ENCODE measurements at regions not wholly inside any gene's neighbourhood (a gene's known extent, or its start where the extent isn't known, plus 50 kb on each side); places are given as distances from the start of the nearest gene placed in this dataset.

DNA sequence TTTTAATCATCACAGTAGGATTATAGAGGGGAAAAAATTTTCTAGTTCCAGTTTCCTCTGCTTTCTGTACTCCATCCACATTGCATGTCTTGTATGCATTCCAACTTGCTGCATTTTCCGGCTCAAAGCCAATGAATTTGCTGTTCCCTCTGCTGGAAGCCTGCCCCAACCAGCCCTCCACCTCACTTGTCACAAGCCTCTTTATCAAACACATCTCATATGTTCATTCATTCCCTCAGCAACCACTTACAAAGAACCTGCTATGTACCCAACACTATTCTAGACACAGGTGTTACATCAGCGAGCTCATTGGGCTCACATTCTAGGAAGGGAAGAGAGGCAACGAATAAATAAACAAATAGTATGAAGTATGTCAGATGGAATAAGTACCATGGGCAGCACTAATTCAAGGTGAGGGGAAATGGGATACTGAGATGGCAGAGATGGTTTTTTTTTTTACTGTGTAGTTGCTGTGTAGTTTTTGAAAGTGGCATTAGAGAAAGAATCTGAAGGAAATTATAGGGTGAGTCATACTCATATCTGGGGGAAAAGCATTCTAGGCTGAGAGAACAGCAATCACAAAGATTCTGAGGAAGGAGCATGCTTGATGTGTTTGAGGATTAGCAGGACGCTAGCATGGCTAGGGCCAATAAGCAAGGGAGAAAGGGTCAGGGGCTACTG lies 332.5 kb downstream of the PDGFC start:
- ATAC-seq (replicated peaks in 6 of 8) = peak in 5 of 8 experiments; percentile 51 to 93 (median 81)
- Histone ChIP-seq H3K27ac (no peak overlapping the region), H3K4me3 (no peak overlapping the region), H3K4me1 (replicated peaks in 1 of 2) (peaks cover 0 to 3% of the 10 kb centered on the region in 2 donors)
- WGBS, 10 experiments = 58 to 97% (median 86%) methylated on average over 3 to 4 of the region's 4 CpGs; no CpG with 5 or more reads in 3 of the 10 experiments
- in situ Hi-C loops (cut with MboI; ENCODE audit: low pct_unique_long_range_greater_than_20kb in 2 of 9, low sequenced_read_pairs in 9 of 9, unreplicated experiment in 9 of 9) = no loop called here

DNA sequence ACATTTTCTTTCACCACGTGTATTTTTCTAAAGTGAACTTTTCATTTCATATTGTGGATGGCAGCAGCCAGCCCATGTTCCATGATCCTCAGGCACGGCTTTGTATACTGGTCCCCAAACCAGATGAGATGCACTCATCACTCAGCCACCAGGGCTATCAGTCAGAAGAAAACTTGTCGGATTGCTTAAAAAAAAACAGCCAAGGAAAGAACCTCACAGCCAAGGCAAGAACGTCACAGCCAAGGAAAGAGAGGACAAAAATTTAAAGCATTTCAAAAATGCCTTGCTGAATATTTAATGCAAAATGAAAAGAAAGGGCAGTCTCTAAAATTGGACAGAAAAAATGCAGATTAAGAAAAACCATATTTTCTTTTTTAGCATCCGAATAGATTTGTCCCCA lies 333.3 kb downstream of the PDGFC start:
- ATAC-seq (replicated peaks in 6 of 8) = peak in 3 of 8 experiments; percentile 78 to 85 (median 82)
- H3K27ac ChIP-seq = no peak overlapping the region
- 0 to 100% (median 72%) methylated on average over 1 to 5 of the region's 5 CpGs for WGBS, 10 experiments
- in situ Hi-C loops (cut with MboI; ENCODE audit: low pct_unique_long_range_greater_than_20kb in 2 of 9, low sequenced_read_pairs in 9 of 9, unreplicated experiment in 9 of 9) = no loop called here
- H3K4me1 ChIP-seq (replicated peaks in 1 of 2) = peaks cover 0 to 8% of the 10 kb centered on the region in 2 donors
- H3K4me3 ChIP-seq = no peak overlapping the region

DNA sequence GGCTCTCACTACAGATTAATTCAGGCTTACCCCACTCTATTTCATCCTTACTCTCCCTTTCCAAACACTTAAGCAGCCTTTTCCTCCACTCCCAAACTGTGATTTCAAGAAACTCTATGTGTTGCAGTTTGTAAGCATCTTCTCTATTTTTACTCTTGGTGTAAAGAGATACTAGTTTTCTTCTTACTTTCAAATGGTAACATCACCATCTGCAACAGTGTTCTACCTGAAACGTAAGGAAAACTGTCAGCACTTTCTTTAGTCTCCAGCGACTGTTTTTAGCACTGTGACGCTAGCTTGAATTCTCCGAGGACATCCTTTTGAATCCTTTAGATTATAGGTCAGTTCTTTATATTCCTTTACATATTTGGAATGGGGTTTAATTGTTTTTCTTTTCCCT lies 335.2 kb downstream of the PDGFC start:
- in situ Hi-C loops (cut with MboI; ENCODE audit: low pct_unique_long_range_greater_than_20kb in 2 of 9, low sequenced_read_pairs in 9 of 9, unreplicated experiment in 9 of 9) = no loop called here
- H3K4me1 ChIP-seq (replicated peaks in 1 of 2) = peaks cover 0 to 8% of the 10 kb centered on the region in 2 donors
- 80 to 100% (median 96%) methylated on average over 1 to 4 of the region's 4 CpGs; no CpG with 5 or more reads in 1 of the 10 experiments for WGBS, 10 experiments

DNA sequence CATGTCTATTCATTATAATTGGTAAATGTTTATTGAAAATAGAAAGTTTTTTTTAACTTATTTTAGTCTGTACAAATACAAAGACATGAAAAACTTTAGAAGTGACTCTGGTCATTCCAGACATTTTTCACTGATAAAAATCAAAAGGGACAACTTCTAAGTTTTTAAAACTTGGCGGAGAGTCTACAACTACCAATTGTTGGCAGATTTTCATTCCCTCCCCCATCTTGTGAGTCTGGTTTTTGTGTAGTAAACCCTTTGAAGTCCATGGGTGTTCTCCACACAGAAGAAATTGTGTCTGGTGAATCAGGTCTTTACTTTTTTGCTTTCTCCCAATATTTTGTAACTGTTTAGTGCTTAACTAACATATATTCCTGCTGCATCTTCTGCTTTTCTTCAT lies 336.5 kb downstream of the PDGFC start:
- in situ Hi-C loops (cut with MboI; ENCODE audit: low pct_unique_long_range_greater_than_20kb in 2 of 9, low sequenced_read_pairs in 9 of 9, unreplicated experiment in 9 of 9) = no loop called here
- WGBS, 10 experiments = 80 to 100% (median 96%) methylated on average over 1 of the region's 1 CpG; no CpG with 5 or more reads in 2 of the 10 experiments
- ATAC-seq (replicated peaks in 6 of 8) = no peak

More for the DNA sequence above, 335.2 kb downstream of the PDGFC start:
- no peak for ATAC-seq (replicated peaks in 6 of 8)
- H3K27ac ChIP-seq = no peak overlapping the region
- no peak overlapping the region for H3K4me3 ChIP-seq

DNA sequence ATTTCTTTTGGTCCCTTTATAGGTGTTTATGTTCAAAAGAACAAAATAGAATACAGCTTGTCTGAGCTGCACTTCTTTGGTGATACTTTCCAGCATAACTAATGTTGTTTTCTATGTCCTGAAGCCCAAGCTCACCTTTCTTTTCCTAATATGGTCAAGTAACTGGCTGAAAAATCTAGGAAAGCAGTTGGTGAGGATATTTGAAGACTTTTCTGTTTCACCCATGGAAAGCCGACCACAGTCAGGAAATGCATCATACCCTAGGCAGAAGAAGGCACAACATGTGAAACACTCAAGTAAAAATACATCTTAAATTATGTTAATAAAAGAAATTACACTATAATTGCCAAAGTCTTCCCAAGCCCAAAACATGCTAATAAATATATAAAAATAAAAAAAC lies 337.0 kb downstream of the PDGFC start:
- H3K4me1 ChIP-seq (replicated peaks in 1 of 2) = peaks cover 0 to 8% of the 10 kb centered on the region in 2 donors
- in situ Hi-C loops (cut with MboI; ENCODE audit: low pct_unique_long_range_greater_than_20kb in 2 of 9, low sequenced_read_pairs in 9 of 9, unreplicated experiment in 9 of 9) = no loop called here
- 40 to 100% (median 90%) methylated on average over 1 of the region's 1 CpG; no CpG with 5 or more reads in 1 of the 10 experiments for WGBS, 10 experiments
- no peak overlapping the region for H3K27ac ChIP-seq
- H3K4me3 ChIP-seq = no peak overlapping the region
- no peak for ATAC-seq (replicated peaks in 6 of 8)

More for the DNA sequence above, 336.5 kb downstream of the PDGFC start:
- no peak overlapping the region for H3K4me3 ChIP-seq
- no peak overlapping the region for H3K27ac ChIP-seq
- H3K4me1 ChIP-seq (replicated peaks in 1 of 2) = peaks cover 0 to 8% of the 10 kb centered on the region in 2 donors

DNA sequence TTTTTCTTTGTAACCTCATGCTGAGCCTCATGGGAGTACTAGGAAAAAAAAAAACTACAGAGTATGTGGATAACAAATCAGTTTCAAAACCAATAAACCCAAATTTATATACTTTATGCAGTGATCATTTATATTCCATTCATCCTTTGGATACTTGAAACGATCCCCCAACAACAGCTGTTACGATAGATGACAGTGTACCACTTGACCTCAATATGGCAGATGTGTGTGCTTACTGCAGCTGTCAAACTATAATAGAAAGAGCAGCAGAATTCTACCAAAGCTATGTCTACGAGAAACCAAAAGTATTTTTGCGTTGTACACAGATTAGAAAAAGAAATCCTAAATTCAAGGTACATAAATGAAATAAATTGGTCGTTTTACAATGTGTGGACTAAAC lies 337.8 kb downstream of the PDGFC start:
- Histone ChIP-seq H3K4me3 (no peak overlapping the region), H3K4me1 (replicated peaks in 1 of 2) (peaks cover 0 to 8% of the 10 kb centered on the region in 2 donors), H3K27ac (no peak overlapping the region)
- no peak for ATAC-seq (replicated peaks in 6 of 8)
- 0 to 91% (median 74%) methylated on average over 1 to 5 of the region's 5 CpGs for WGBS, 10 experiments
- in situ Hi-C loops (cut with MboI; ENCODE audit: low pct_unique_long_range_greater_than_20kb in 2 of 9, low sequenced_read_pairs in 9 of 9, unreplicated experiment in 9 of 9) = no loop called here

DNA sequence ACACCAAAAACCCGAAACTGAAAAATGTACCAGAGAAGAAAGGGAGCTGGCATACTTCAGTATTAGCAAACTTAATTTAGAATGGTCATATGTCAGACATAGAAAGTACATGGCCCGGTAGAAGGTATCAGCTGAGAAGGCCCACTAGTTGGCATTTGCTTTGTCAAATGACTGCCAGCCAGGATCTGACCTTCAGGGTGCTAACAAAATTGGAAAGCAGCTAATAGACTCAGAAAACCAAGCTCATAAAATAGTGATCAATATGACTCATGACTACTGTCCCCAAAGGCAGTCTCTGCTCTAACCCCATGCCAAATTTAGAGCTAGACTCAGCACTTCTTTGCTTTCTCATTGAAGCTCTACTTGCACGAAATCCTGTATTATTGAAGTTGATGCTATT lies 342.7 kb downstream of the PDGFC start:
- Histone ChIP-seq H3K4me1 (replicated peaks in 1 of 2) (peaks cover 0 to 3% of the 10 kb centered on the region in 2 donors), H3K27ac (no peak overlapping the region), H3K4me3 (no peak overlapping the region)
- in situ Hi-C loops (cut with MboI; ENCODE audit: low pct_unique_long_range_greater_than_20kb in 2 of 9, low sequenced_read_pairs in 9 of 9, unreplicated experiment in 9 of 9) = no loop called here
- ATAC-seq (replicated peaks in 6 of 8) = no peak
- 55 to 100% (median 88%) methylated on average over 1 to 3 of the region's 3 CpGs for WGBS, 10 experiments

DNA sequence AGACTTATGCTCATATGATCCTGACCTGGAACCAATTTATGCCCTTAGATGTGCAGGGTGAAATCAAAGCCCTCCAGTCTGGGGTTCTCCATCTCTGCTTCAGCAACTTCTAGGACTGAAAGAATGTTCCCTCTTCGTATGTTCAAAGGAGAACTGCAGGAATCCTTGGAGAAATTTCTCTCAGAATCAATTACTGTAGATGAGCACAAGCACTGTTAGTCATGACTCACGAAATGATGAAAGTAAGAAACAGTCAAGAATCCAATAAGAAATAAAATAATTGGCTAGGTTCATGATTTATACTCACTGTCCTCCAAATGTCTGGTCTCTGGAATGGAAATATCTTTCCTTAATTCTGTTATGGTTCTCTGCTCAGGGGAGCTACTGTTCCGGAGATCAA lies 348.2 kb downstream of the PDGFC start:
- no peak for ATAC-seq (replicated peaks in 6 of 8)
- Histone ChIP-seq H3K27ac (no peak overlapping the region), H3K4me1 (replicated peaks in 1 of 2) (no peaks in the 10 kb centered on the region), H3K4me3 (no peak overlapping the region)
- in situ Hi-C loops (cut with MboI; ENCODE audit: low pct_unique_long_range_greater_than_20kb in 2 of 9, low sequenced_read_pairs in 9 of 9, unreplicated experiment in 9 of 9) = no loop called here
- 44 to 100% (median 91%) methylated on average over 1 to 3 of the region's 3 CpGs for WGBS, 10 experiments

DNA sequence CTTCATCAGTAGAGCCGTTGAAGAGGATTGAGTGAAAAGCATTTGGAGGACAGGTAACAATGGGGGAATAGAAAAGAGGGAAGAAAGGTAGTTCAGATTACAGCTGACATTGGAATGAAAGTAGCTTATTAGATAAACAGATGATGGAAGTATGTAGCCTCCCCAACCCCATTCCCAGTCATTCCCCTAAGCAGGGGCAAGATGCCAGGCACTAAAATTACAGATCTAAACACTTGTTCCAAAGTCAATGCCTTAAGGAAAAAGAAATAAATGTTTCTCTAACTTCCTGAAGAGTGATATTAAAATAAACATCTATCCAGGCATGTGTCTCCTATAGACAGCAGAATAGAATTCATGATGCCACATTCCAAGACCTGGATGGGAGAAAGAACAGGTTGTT lies 350.8 kb downstream of the PDGFC start:
- in situ Hi-C loops (cut with MboI; ENCODE audit: low pct_unique_long_range_greater_than_20kb in 2 of 9, low sequenced_read_pairs in 9 of 9, unreplicated experiment in 9 of 9) = no loop called here
- no peak overlapping the region for H3K27ac ChIP-seq
- H3K4me1 ChIP-seq (replicated peaks in 1 of 2) = no peaks in the 10 kb centered on the region
- no peak overlapping the region for H3K4me3 ChIP-seq
- WGBS, 10 experiments = 29 to 100% (median 79%) methylated on average over 1 of the region's 1 CpG
- no peak for ATAC-seq (replicated peaks in 6 of 8)

DNA sequence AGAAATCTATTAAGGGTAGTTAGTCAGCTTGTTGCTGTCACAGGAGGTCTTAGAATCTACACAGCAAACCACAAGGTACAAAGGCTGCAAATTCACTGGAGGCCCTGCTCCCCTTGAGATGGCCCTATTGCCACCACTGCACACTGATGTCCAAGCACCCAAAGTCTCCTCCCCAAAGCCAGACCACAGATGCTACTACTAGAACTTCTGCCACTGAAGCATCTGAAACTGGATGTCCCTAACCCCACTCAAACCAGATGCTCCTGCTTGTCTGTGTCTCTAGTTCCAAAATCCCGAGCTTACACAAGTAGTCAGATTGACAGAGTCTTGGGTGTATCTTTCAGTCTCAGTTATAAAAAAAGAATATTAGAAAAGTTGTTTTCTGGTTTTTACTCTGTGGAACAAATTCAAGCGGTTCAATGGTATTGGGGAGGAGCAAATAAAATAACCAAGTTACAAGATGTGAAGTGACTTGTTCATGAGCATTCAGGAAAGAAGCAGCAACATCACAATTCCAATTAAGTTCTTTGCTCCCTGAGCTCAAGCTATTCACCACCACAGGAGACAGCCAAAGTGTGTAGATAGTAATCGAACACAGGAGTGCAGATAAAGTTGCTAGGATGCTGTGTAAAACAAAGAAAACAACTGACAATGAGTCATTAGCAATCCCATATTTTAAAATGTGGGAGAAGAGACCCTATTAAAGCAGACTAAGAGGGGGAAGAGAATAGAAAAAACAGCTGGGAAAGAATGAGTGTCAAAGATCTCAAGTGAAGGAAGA lies 352.3 kb downstream of the PDGFC start:
- Histone ChIP-seq H3K4me3 (no peak overlapping the region), H3K4me1 (replicated peaks in 1 of 2) (peaks cover 0 to 3% of the 10 kb centered on the region in 2 donors), H3K27ac (no peak overlapping the region)
- 0 to 100% (median 53%) methylated on average over 1 to 3 of the region's 3 CpGs for WGBS, 10 experiments
- no peak for ATAC-seq (replicated peaks in 6 of 8)
- in situ Hi-C loops (cut with MboI; ENCODE audit: low pct_unique_long_range_greater_than_20kb in 2 of 9, low sequenced_read_pairs in 9 of 9, unreplicated experiment in 9 of 9) = no loop called here

DNA sequence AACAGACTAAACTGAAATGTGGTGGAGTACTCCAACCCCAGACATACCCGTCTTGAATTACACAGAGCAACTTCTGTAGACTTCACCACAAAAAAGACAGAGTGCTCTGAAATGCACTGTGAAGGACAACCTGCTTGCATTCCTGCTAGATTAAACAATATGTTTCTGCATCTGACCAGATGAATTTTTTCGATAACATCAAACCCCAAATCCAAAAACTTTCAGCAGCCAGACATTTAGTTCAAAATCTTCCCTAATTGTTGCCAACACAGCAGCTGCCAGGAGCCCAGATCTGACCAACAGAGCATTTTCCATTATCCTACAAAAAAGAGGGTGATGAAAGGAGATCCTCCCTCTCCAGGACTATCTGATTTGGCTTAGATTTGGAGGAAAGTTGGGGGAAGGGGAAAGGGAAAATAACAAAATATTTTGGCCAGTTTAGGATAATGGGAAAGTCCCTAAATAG lies 356.5 kb downstream of the PDGFC start:
- no peak overlapping the region for H3K4me3 ChIP-seq
- in situ Hi-C loops (cut with MboI; ENCODE audit: low pct_unique_long_range_greater_than_20kb in 2 of 9, low sequenced_read_pairs in 9 of 9, unreplicated experiment in 9 of 9) = no loop called here
- no peak overlapping the region for H3K27ac ChIP-seq
- peaks cover 0 to 3% of the 10 kb centered on the region in 2 donors for H3K4me1 ChIP-seq (replicated peaks in 1 of 2)
- ATAC-seq (replicated peaks in 6 of 8) = peak in 2 of 8 experiments; percentile 43 to 65
- WGBS, 10 experiments = 0 to 73% (median 20%) methylated on average over 1 to 2 of the region's 2 CpGs; no CpG with 5 or more reads in 1 of the 10 experiments

DNA sequence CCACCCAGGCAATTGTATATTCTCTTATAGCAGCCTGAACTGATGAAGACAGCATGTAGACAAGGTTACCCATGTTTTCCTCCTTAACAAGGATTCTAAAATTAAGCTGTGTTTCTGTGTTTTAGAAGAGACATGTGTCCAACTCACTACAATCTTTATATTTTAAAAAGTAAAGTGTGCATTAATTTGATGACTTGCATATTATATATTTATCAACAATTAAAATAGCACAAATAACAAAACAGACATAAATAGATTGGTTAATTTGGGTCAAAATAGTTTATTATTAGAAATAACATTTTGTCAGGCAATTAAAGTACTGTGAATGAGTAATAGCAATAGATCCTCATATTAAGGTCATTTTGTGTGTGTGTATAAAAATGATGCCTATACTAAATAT lies 357.1 kb downstream of the PDGFC start:
- Histone ChIP-seq H3K4me1 (replicated peaks in 1 of 2) (peaks cover 0 to 3% of the 10 kb centered on the region in 2 donors), H3K27ac (no peak overlapping the region), H3K4me3 (no peak overlapping the region)
- ATAC-seq (replicated peaks in 6 of 8) = no peak
- in situ Hi-C loops (cut with MboI; ENCODE audit: low pct_unique_long_range_greater_than_20kb in 2 of 9, low sequenced_read_pairs in 9 of 9, unreplicated experiment in 9 of 9) = no loop called here

DNA sequence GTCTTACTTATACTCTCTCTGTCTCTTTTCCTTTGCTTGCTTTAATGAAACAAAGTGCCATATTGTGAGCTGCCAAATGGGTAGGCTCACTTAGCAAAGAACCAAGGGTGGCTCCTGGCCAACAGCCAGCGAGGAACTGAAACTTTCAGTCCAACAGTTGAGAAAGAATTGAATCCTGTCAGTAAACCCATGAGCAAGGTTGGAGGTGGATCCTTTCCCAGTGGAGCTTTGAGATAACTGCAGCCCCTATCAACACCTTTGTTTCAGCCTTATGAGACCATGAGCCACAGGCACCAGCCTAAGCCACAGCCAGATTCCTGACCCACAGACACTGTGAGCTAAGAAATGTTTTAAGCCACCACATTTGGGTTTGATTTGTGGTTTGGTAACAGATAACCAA lies 362.2 kb downstream of the PDGFC start:
- WGBS, 10 experiments = 17 to 100% (median 63%) methylated on average over 1 of the region's 1 CpG; no CpG with 5 or more reads in 7 of the 10 experiments
- in situ Hi-C loops (cut with MboI; ENCODE audit: low pct_unique_long_range_greater_than_20kb in 2 of 9, low sequenced_read_pairs in 9 of 9, unreplicated experiment in 9 of 9) = no loop called here
- no peak overlapping the region for H3K4me3 ChIP-seq
- peaks cover 3 to 13% of the 10 kb centered on the region in 2 donors for H3K4me1 ChIP-seq (replicated peaks in 1 of 2)
- H3K27ac ChIP-seq = no peak overlapping the region
- no peak for ATAC-seq (replicated peaks in 6 of 8)

Data from motor neuron (in vitro differentiated cells).